ENCODE measurements at regions not wholly inside any gene's neighbourhood (a gene's known extent, or its start where the extent isn't known, plus 50 kb on each side); places are given as distances from the start of the nearest gene placed in this dataset.

DNA sequence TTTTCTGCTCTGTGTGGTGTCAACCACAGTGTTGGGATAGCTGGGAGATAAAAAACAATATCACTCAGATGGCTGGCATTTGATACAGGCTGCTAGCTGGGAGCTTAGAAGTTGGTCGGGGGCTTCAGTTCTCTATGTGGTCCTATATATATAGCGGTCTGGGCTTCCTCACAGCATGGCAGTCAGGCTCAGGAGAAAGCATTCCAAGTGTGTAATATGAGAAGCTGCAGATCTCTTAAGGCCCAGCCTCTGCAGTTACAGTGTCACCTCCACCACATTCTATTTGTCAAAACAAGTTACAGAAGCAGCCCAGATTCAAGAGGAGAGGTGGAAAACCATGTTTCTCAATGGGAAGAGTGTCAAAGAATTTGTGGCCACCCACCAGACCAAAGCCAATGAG lies 108.1 kb upstream of the NIPBL start:
- TF ChIP-seq, protein P1, sequence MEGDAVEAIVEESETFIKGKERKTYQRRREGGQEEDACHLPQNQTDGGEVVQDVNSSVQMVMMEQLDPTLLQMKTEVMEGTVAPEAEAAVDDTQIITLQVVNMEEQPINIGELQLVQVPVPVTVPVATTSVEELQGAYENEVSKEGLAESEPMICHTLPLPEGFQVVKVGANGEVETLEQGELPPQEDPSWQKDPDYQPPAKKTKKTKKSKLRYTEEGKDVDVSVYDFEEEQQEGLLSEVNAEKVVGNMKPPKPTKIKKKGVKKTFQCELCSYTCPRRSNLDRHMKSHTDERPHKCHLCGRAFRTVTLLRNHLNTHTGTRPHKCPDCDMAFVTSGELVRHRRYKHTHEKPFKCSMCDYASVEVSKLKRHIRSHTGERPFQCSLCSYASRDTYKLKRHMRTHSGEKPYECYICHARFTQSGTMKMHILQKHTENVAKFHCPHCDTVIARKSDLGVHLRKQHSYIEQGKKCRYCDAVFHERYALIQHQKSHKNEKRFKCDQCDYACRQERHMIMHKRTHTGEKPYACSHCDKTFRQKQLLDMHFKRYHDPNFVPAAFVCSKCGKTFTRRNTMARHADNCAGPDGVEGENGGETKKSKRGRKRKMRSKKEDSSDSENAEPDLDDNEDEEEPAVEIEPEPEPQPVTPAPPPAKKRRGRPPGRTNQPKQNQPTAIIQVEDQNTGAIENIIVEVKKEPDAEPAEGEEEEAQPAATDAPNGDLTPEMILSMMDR (IDR thresholded peaks at IDR 0.05; ENCODE audit: low read length), result no peak
- TF ChIP-seq EZH2 (IDR thresholded peaks at IDR 0.05; ENCODE audit: borderline replicate concordance, low read length), result no peak
